ENCODE measurements at regions not wholly inside any gene's neighbourhood (a gene's known extent, or its start where the extent isn't known, plus 50 kb on each side); places are given as distances from the start of the nearest gene placed in this dataset.

GRCh38 chr6:139581485-139581865 is 207.0 kb upstream of the CITED2 start:
- Histone ChIP-seq H3K27ac (ENCODE audit: low read depth, low read length) (no peak overlapping the region), H3K4me1 (ENCODE audit: insufficient read depth, low read length) (peaks cover 31% of the 10 kb centered on the region)

DNA sequence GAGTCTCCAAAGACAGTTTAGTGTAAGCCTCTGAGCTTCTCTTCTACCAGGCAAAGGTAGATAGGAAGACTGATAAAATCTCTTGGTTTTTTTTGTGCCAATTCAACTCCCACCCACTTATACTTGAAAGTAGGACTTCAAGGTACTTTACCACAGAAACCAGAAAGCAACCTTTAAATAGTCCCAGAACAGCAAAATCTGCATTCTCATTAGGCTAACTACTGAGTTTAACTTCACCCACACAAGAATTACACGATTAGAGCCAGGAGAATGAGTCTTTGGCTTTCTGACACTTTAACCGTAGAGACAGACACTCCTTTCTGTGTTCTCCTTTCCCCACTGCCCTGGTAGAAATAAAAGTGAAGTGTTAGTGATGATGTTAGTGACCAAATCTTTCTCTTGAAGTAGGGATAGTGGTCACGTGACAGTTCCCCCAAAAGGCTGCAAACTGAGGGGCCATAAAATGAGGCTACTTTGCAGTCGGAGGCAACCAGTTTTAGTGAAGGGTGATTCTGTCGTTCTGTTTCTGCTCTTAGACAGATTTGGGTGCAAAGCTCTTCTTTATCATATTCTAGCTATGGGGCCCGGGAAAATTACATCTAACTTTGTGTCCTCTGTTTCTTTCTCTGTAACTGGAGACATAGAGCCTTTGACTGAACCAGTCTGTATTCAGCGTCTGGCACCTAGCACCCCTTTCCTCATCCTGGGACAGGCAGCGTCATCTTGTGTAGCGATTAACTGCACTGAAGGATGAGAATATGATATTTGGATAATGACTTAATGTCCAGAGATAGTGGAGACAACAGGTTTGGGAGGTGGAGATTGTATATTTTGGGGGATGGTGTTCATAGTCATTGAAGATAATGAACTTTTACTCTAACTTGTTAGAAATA is 206.4 kb upstream of the CITED2 start:
- no peak overlapping the region for H2AFZ ChIP-seq (ENCODE audit: low read length)
- H3K9me3 ChIP-seq (ENCODE audit: low read depth, low read length), result no peaks in the 10 kb centered on the region
- H3K4me3 ChIP-seq (ENCODE audit: insufficient read depth, low read length), result no peak overlapping the region
- H3K79me2 ChIP-seq (ENCODE audit: insufficient read depth, low read length), result no peaks in the 10 kb centered on the region
- no peaks in the 10 kb centered on the region for H3K36me3 ChIP-seq (ENCODE audit: insufficient read depth, low read length)
- H3K27me3 ChIP-seq (ENCODE audit: insufficient read depth, low read length), result no peaks in the 10 kb centered on the region
- peaks cover 31% of the 10 kb centered on the region for H3K4me1 ChIP-seq (ENCODE audit: insufficient read depth, low read length)
- no peak overlapping the region for H3K27ac ChIP-seq (ENCODE audit: low read depth, low read length)
- no peak for TF ChIP-seq CTCF (IDR thresholded peaks at IDR 0.05; ENCODE audit: extremely low read depth, low read depth, low read length)
- no peak for DNase-seq (ENCODE audit: insufficient read length, low spot score, missing footprints)
- H4K20me1 ChIP-seq (ENCODE audit: insufficient read depth, low read length), result no peaks in the 10 kb centered on the region
- no peak overlapping the region for H3K4me2 ChIP-seq (ENCODE audit: insufficient read depth, low read length)

More at GRCh38 chr6:139581485-139581865, 207.0 kb upstream of the CITED2 start:
- DNase-seq (ENCODE audit: insufficient read length, low spot score, missing footprints), result no peak
- Histone ChIP-seq H3K4me2 (ENCODE audit: insufficient read depth, low read length) (no peak overlapping the region), H3K9me3 (ENCODE audit: low read depth, low read length) (no peaks in the 10 kb centered on the region), H3K27me3 (ENCODE audit: insufficient read depth, low read length) (no peaks in the 10 kb centered on the region), H3K79me2 (ENCODE audit: insufficient read depth, low read length) (no peaks in the 10 kb centered on the region), H3K36me3 (ENCODE audit: insufficient read depth, low read length) (no peaks in the 10 kb centered on the region), H2AFZ (ENCODE audit: low read length) (no peak overlapping the region), H4K20me1 (ENCODE audit: insufficient read depth, low read length) (no peaks in the 10 kb centered on the region), H3K4me3 (ENCODE audit: insufficient read depth, low read length) (no peak overlapping the region)
- TF ChIP-seq CTCF (IDR thresholded peaks at IDR 0.05; ENCODE audit: extremely low read depth, low read depth, low read length), result no peak

GRCh38 chr6:139577763-139578604 is 203.5 kb upstream of the CITED2 start:
- Histone ChIP-seq H3K4me3 (ENCODE audit: insufficient read depth, low read length) (no peak overlapping the region), H3K79me2 (ENCODE audit: insufficient read depth, low read length) (no peaks in the 10 kb centered on the region), H4K20me1 (ENCODE audit: insufficient read depth, low read length) (no peaks in the 10 kb centered on the region), H3K27me3 (ENCODE audit: insufficient read depth, low read length) (no peaks in the 10 kb centered on the region), H3K36me3 (ENCODE audit: insufficient read depth, low read length) (no peaks in the 10 kb centered on the region), H3K9me3 (ENCODE audit: low read depth, low read length) (no peaks in the 10 kb centered on the region), H3K27ac (ENCODE audit: low read depth, low read length) (peak overlapping the region; percentile 93), H2AFZ (ENCODE audit: low read length) (peak overlapping the region; percentile 33), H3K4me2 (ENCODE audit: insufficient read depth, low read length) (peak overlapping the region; percentile 64), H3K4me1 (ENCODE audit: insufficient read depth, low read length) (peaks cover 25% of the 10 kb centered on the region)
- no peak for TF ChIP-seq CTCF (IDR thresholded peaks at IDR 0.05; ENCODE audit: extremely low read depth, low read depth, low read length)
- DNase-seq (ENCODE audit: insufficient read length, low spot score, missing footprints), result peak; percentile 96
